ENCODE measurements at regions not wholly inside any gene's neighbourhood (a gene's known extent, or its start where the extent isn't known, plus 50 kb on each side); places are given as distances from the start of the nearest gene placed in this dataset.

DNA sequence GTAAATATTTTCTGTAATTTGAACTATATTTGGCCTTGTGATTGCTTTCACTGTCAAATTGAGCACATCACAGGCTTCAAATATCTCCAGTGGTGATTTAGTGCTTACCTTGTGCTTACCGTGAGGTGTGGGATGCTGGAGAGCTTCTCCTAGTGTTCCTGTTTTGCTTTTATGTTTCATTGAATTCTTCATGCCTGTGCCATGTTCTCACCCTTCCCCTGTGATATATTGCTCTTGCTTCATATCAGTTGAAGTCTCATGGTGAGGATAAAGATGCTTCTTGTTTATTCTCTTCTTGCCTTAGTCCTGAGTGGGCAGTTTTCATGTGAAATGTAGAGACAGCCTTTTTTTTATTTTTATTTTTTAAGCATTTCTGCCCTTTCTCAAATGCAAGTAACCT is 198.0 kb upstream of the PDGFD start:
- Histone ChIP-seq H3K4ac (replicated peaks; ENCODE audit: insufficient read length, low read depth, low read length) (no peak overlapping the region), H3K4me1 (replicated peaks in 1 of 4; ENCODE audit: control insufficient read depth in 3 of 4, insufficient read depth in 4 of 4, low read length in 3 of 4) (no peaks in the 10 kb centered on the region), H2AFZ (ENCODE audit: low read length) (peak overlapping the region; percentile 65; the same call in 1 of the 2 replicates), H3K4me2 (ENCODE audit: insufficient read depth in 1 of 2, low read depth in 2 of 2, low read length in 2 of 2) (no peak overlapping the region), H3K14ac (ENCODE audit: insufficient read length) (no peak overlapping the region), H3K9ac (replicated peaks in 1 of 4; ENCODE audit: extremely low read depth in 1 of 4, low read depth in 3 of 4, low read length in 3 of 4) (no peak overlapping the region), H3K4me3 (ENCODE audit: extremely low read depth in 1 of 4, insufficient read depth in 2 of 4, low read depth in 3 of 4, low read length in 4 of 4) (no peak overlapping the region), H2BK5ac (ENCODE audit: low read depth, low read length) (no peak overlapping the region), H3K27me3 (replicated peaks in 1 of 4; ENCODE audit: control insufficient read depth in 3 of 4, extremely low read depth in 1 of 4, insufficient read depth in 3 of 4, low read length in 3 of 4) (no peaks in the 10 kb centered on the region), H3K23me2 (ENCODE audit: low read depth, low read length) (no peaks in the 10 kb centered on the region), H2BK12ac (ENCODE audit: low read depth, low read length) (no peak overlapping the region), H3K9me3 (ENCODE audit: insufficient read depth in 2 of 2, low read depth in 1 of 2, low read length in 1 of 2) (peaks cover 4 to 8% of the 10 kb centered on the region in 2 experiments; a peak in 1 of 4 replicates), H3K18ac (ENCODE audit: extremely low read depth, low read length) (no peak overlapping the region), H2BK20ac (ENCODE audit: low read length) (no peak overlapping the region), H3K23ac (ENCODE audit: insufficient read length) (no peak overlapping the region), H3K36me3 (ENCODE audit: control insufficient read depth in 2 of 4, insufficient read depth in 4 of 4, low read length in 3 of 4) (peaks cover 0 to 3% (median 0%) of the 10 kb centered on the region in 4 experiments; a peak in 1 of 8 replicates), H3K56ac (replicated peaks; ENCODE audit: insufficient read length, low read depth, low read length) (no peak overlapping the region), H4K5ac (ENCODE audit: insufficient read length, low read depth, low read length) (no peak overlapping the region), H3K79me2 (ENCODE audit: control insufficient read depth in 1 of 2, insufficient read depth in 2 of 2, low read length in 2 of 2) (no peaks in the 10 kb centered on the region), H2AK5ac (ENCODE audit: low read depth, low read length) (no peak overlapping the region), H3K27ac (ENCODE audit: low read depth, low read length) (no peak overlapping the region), H4K91ac (replicated peaks; ENCODE audit: insufficient read length, low read length) (no peak overlapping the region), H4K8ac (ENCODE audit: extremely low read depth, insufficient read depth, low read length) (no peak overlapping the region), H2BK15ac (ENCODE audit: low read length) (no peak overlapping the region), H4K20me1 (replicated peaks in 1 of 2; ENCODE audit: control insufficient read depth in 1 of 2, insufficient read depth in 2 of 2, low read length in 2 of 2) (no peaks in the 10 kb centered on the region), H2BK120ac (replicated peaks; ENCODE audit: low read depth, low read length) (no peak overlapping the region), H3K79me1 (ENCODE audit: low read depth, low read length) (no peaks in the 10 kb centered on the region)
- ChIA-PET POLR2A (ENCODE audit: partially characterized antibody) (no interaction called here), CTCF (ENCODE audit: partially characterized antibody) (no interaction called here)
- TF ChIP-seq EZH2 (IDR thresholded peaks at IDR 0.05; ENCODE audit: low read depth, low read length, severe bottlenecking) (no peak), SIN3A (conservative IDR thresholded peaks at IDR 0.05 in 1 of 2, IDR thresholded peaks at IDR 0.05 in 1 of 2; ENCODE audit: low read depth in 1 of 2, low read length in 2 of 2) (no peak), BRCA1 (IDR thresholded peaks at IDR 0.05; ENCODE audit: low read depth, low read length) (no peak)
- no peak for DNase-seq (ENCODE audit: low read depth in 1 of 2, low spot score in 2 of 2)
- WGBS, 2 experiments (ENCODE audit: extremely low coverage in 1 of 2, insufficient coverage in 1 of 2, insufficient read length in 1 of 2, insufficient replicate concordance in 2 of 2, low coverage in 1 of 2, low lambda C conversion rate in 2 of 2, missing lambda C conversion rate in 1 of 2) = 67% methylated on average over 1 of the region's 1 CpG; no CpG with 5 or more reads in 1 of the 2 experiments
- FAIRE-seq = no peak

All from H1 (cell line).